WTC11 (cell line): ENCODE measurements at regions not wholly inside any gene's neighbourhood (a gene's known extent, or its start where the extent isn't known, plus 50 kb on each side); places are given as distances from the start of the nearest gene placed in this dataset.
A peak's percentile ranks its signal among the peaks of the same experiment; 100 is the strongest.
"Not testable (repeated sequence)": the region's sequence is repeated elsewhere in the genome, so short reads cannot be mapped to it uniquely, and the experiment has no call there.

Experiments used
- ATAC-seq: fragments of 200-7000 bp; cut with Tn5 transposase; 2 replicates; pipeline ENCODE4 v1.10.0; 2021; ENCODE audit warnings: mild to moderate bottlenecking, moderate library complexity
- CTCF ChIA-PET: fragments of 300-600 bp; sonication (Branson Sonifier 250); formaldehyde crosslinking; loops from one replicate; lab custom pipeline; 2021; ENCODE audit warnings: antibody characterized with exemption; lab: Charles Lee
- POLR2A ChIA-PET: fragments of 350-600 bp; sonication (Branson Sonifier 250); formaldehyde crosslinking; loops from one replicate; lab custom pipeline; 2021; ENCODE audit warnings: antibody characterized with exemption; lab: Charles Lee
- DNase-seq: peaks from one replicate; pipeline ENCODE4 v3.0.0; 2021; ENCODE audit warnings: low spot score
- H3K27ac Mint-ChIP-seq: 2 replicates; pipeline ENCODE4 v1.8.0; 2021; ENCODE audit warnings: mixed read lengths
- H3K27me3 Mint-ChIP-seq: 2 replicates; pipeline ENCODE4 v1.8.0; 2021; ENCODE audit warnings: low read depth, mild to moderate bottlenecking, moderate library complexity, mixed read lengths
- H3K36me3 Mint-ChIP-seq: 2 replicates; pipeline ENCODE4 v1.8.0; 2021; ENCODE audit warnings: mixed read lengths
- H3K4me1 Mint-ChIP-seq: 2 replicates; pipeline ENCODE4 v1.8.0; 2022; ENCODE audit warnings: mixed read lengths
- H3K4me3 Mint-ChIP-seq: 2 replicates; pipeline ENCODE4 v1.8.0; 2021; ENCODE audit warnings: mild to moderate bottlenecking, moderate library complexity, mixed read lengths
- H3K9me3 Mint-ChIP-seq: 2 replicates; pipeline ENCODE4 v1.8.0; 2021; ENCODE audit warnings: mixed read lengths
- ATF1 ChIP-seq: sonication (generic); formaldehyde crosslinking; IDR thresholded peaks from 2 replicates; pipeline ENCODE4 v1.8.1; 2023; ENCODE audit warnings: mild to moderate bottlenecking, moderate library complexity, missing genetic modification reagents
- CREB1 ChIP-seq: sonication (generic); formaldehyde crosslinking; IDR thresholded peaks from 2 replicates; pipeline ENCODE4 v1.8.0; 2023; ENCODE audit warnings: mild to moderate bottlenecking, missing genetic modification reagents
- CREM ChIP-seq: sonication (generic); formaldehyde crosslinking; IDR thresholded peaks from 2 replicates; pipeline ENCODE4 v1.8.1; 2022; ENCODE audit warnings: mild to moderate bottlenecking, missing genetic modification reagents, moderate library complexity
- EMX1 ChIP-seq: fragments of 250-450 bp; sonication (Bioruptor Pico); IDR thresholded peaks from 2 replicates; pipeline ENCODE4 v1.8.0; 2021; ENCODE audit warnings: mild to moderate bottlenecking
- FOXP4 ChIP-seq: sonication (generic); formaldehyde crosslinking; IDR thresholded peaks from 2 replicates; pipeline ENCODE4 v1.8.0; 2022; ENCODE audit warnings: mild to moderate bottlenecking, missing genetic modification reagents
- NR3C1 ChIP-seq: sonication (generic); formaldehyde crosslinking; conservative IDR thresholded peaks from 2 replicates; pipeline ENCODE4 v1.8.1; 2023; ENCODE audit warnings: low read depth, mild to moderate bottlenecking, missing genetic modification reagents
- PREB ChIP-seq: sonication (generic); formaldehyde crosslinking; IDR thresholded peaks from 2 replicates; pipeline ENCODE4 v1.8.1; 2022; ENCODE audit warnings: mild to moderate bottlenecking, missing genetic modification reagents, moderate library complexity, borderline replicate concordance
- SOX15 ChIP-seq: fragments of 250-450 bp; sonication (Bioruptor Pico); IDR thresholded peaks from 2 replicates; pipeline ENCODE4 v1.9.0; 2021; ENCODE audit warnings: mild to moderate bottlenecking
- TEAD1 ChIP-seq: sonication (generic); formaldehyde crosslinking; IDR thresholded peaks from 2 replicates; pipeline ENCODE4 v1.8.0; 2022; ENCODE audit warnings: mild to moderate bottlenecking, missing genetic modification reagents
- ZNF121 ChIP-seq: sonication (generic); formaldehyde crosslinking; IDR thresholded peaks from 2 replicates; pipeline ENCODE4 v1.8.0; 2023; ENCODE audit warnings: missing genetic modification reagents
- ZNF532 ChIP-seq: fragments of 250-450 bp; sonication (Bioruptor Pico); IDR thresholded peaks from 2 replicates; pipeline ENCODE4 v1.9.0; 2021; ENCODE audit warnings: mild to moderate bottlenecking, borderline replicate concordance
- TF ChIP-seq, protein P1 (sequence below): sonication (generic); formaldehyde crosslinking; IDR thresholded peaks from 2 replicates; pipeline ENCODE4 v1.8.0; 2023; ENCODE audit warnings: mild to moderate bottlenecking, missing genetic modification reagents
- TF ChIP-seq, protein P2 (sequence below): sonication (generic); formaldehyde crosslinking; IDR thresholded peaks from 2 replicates; pipeline ENCODE4 v1.8.1; 2023; ENCODE audit warnings: mild to moderate bottlenecking, missing genetic modification reagents

- H3K27ac Mint-ChIP-seq = no peak overlapping the region
- H3K9me3 Mint-ChIP-seq = peaks cover 3% of the 10 kb centered on the region; the same call in 1 of the 2 replicates
- H3K36me3 Mint-ChIP-seq = no peaks in the 10 kb centered on the region; the same call in 1 of the 2 replicates
- ChIA-PET POLR2A (no interaction called here), CTCF (no interaction called here)
- TF ChIP-seq CREM (CRISPR knock-in tag) (no peak), SOX15 (CRISPR knock-in tag) (no peak), CREB1 (CRISPR knock-in tag) (no peak), EMX1 (CRISPR knock-in tag) (no peak), ZNF121 (CRISPR knock-in tag) (no peak)
- TF ChIP-seq, protein P1, sequence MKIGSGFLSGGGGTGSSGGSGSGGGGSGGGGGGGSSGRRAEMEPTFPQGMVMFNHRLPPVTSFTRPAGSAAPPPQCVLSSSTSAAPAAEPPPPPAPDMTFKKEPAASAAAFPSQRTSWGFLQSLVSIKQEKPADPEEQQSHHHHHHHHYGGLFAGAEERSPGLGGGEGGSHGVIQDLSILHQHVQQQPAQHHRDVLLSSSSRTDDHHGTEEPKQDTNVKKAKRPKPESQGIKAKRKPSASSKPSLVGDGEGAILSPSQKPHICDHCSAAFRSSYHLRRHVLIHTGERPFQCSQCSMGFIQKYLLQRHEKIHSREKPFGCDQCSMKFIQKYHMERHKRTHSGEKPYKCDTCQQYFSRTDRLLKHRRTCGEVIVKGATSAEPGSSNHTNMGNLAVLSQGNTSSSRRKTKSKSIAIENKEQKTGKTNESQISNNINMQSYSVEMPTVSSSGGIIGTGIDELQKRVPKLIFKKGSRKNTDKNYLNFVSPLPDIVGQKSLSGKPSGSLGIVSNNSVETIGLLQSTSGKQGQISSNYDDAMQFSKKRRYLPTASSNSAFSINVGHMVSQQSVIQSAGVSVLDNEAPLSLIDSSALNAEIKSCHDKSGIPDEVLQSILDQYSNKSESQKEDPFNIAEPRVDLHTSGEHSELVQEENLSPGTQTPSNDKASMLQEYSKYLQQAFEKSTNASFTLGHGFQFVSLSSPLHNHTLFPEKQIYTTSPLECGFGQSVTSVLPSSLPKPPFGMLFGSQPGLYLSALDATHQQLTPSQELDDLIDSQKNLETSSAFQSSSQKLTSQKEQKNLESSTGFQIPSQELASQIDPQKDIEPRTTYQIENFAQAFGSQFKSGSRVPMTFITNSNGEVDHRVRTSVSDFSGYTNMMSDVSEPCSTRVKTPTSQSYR (CRISPR knock-in tag) = no peak
- H3K4me3 Mint-ChIP-seq = no peak overlapping the region
- DNase-seq (no peak), ATAC-seq (no peak)
- H3K4me1 Mint-ChIP-seq = peaks cover 14% of the 10 kb centered on the region
- H3K27me3 Mint-ChIP-seq = peaks cover 64% of the 10 kb centered on the region
These were observed 373.6 kb upstream of the GHITM start for GRCh38 chr10:83765731-83766130.

DNA sequence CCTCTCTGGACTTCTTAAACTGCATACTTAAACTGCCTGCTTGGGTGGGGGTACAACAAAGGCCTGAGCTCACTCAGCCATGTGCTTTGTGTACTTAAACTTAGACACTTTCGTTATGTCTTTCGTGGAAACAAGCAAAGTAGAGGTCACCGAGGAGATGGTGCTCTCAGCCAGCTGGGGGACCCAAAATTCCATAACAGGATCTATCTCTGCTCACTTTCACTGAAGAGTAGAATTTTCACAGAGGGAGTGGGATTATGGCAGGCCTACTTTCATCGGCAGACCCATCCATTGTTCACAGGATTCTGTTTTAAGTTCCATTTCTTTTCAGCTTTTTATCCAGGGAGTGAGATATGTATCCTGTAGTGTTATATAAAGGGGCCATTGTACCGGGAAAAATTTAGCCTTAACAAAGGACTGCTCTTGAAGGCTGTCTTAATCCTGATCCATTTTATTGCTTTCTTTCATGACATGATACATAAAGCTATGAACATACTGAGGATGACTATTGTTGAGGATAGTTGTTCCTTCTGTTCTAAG is 370.0 kb upstream of the GHITM start:
- DNase-seq = no peak
- ATAC-seq = no peak
- peaks cover 11% of the 10 kb centered on the region for H3K9me3 Mint-ChIP-seq

GRCh38 chr10:83786701-83787100 is 352.6 kb upstream of the GHITM start:
- Mint-ChIP-seq H3K4me3 (peak overlapping the region; percentile 78), H3K4me1 (peaks cover 14% of the 10 kb centered on the region), H3K27me3 (peaks cover 13% of the 10 kb centered on the region), H3K36me3 (peaks cover 10% of the 10 kb centered on the region), H3K9me3 (peaks cover 13% of the 10 kb centered on the region), H3K27ac (peak overlapping the region; percentile 83; the same call in 1 of the 2 replicates)
- POLR2A ChIA-PET, CTCF ChIA-PET, DNase-seq, ATAC-seq: not testable (repeated sequence)

More for the DNA sequence above, 370.0 kb upstream of the GHITM start:
- TF ChIP-seq, protein P2, sequence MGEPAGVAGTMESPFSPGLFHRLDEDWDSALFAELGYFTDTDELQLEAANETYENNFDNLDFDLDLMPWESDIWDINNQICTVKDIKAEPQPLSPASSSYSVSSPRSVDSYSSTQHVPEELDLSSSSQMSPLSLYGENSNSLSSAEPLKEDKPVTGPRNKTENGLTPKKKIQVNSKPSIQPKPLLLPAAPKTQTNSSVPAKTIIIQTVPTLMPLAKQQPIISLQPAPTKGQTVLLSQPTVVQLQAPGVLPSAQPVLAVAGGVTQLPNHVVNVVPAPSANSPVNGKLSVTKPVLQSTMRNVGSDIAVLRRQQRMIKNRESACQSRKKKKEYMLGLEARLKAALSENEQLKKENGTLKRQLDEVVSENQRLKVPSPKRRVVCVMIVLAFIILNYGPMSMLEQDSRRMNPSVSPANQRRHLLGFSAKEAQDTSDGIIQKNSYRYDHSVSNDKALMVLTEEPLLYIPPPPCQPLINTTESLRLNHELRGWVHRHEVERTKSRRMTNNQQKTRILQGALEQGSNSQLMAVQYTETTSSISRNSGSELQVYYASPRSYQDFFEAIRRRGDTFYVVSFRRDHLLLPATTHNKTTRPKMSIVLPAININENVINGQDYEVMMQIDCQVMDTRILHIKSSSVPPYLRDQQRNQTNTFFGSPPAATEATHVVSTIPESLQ (CRISPR knock-in tag) = no peak
- POLR2A ChIA-PET = no interaction called here
- no peak overlapping the region for H3K27ac Mint-ChIP-seq
- H3K4me1 Mint-ChIP-seq = peaks cover 12% of the 10 kb centered on the region
- CTCF ChIA-PET = interaction anchor here (1.2 kb wide), 1 partner anchor 257 kb away, joined by 8 read pairs; no protein-coding TSS in a partner anchor
- peaks cover 57% of the 10 kb centered on the region for H3K27me3 Mint-ChIP-seq
- no peak overlapping the region for H3K4me3 Mint-ChIP-seq
- no peaks in the 10 kb centered on the region for H3K36me3 Mint-ChIP-seq

GRCh38 chr10:83801983-83802382 is 337.3 kb upstream of the GHITM start:
- DNase-seq (no peak), ATAC-seq (peak; percentile 69)
- no peak for TF ChIP-seq PREB (CRISPR knock-in tag)
- no peaks in the 10 kb centered on the region for H3K27me3 Mint-ChIP-seq
- H3K36me3 Mint-ChIP-seq = no peaks in the 10 kb centered on the region
- no peaks in the 10 kb centered on the region for H3K4me1 Mint-ChIP-seq
- no peak overlapping the region for H3K27ac Mint-ChIP-seq
- H3K9me3 Mint-ChIP-seq = no peaks in the 10 kb centered on the region; the same call in 1 of the 2 replicates
- ChIA-PET POLR2A (no interaction called here), CTCF (interaction anchor here (0.6 to 1.3 kb wide), 5 partner anchors 12 to 224 kb away, joined by 3 to 6 read pairs (median 3); no protein-coding TSS in a partner anchor)
- no peak overlapping the region for H3K4me3 Mint-ChIP-seq

DNA sequence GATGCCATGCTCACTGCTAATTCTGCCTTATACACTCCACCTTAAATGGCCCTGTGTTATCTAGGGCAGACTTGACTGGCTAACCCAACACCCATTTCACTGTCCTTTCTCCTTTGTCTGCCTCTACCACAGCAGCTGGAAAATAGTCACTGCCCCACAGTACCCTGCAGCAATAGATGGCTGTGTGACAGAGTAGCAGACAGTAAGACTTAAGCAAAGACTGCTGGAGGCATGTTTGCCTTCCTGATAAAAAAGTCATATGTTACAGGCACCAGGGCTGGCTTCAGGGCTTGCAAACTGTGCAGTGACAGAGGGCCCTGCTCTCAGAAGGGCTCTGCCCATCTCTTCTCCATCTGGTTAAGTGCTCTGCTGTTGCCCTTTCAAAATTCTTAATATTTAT is 332.6 kb upstream of the GHITM start:
- ChIA-PET CTCF (no interaction called here), POLR2A (no interaction called here)
- ATAC-seq (no peak), DNase-seq (no peak)
- Mint-ChIP-seq H3K4me3 (no peak overlapping the region), H3K27me3 (no peaks in the 10 kb centered on the region), H3K4me1 (no peaks in the 10 kb centered on the region), H3K9me3 (no peaks in the 10 kb centered on the region; the same call in 1 of the 2 replicates), H3K27ac (no peak overlapping the region), H3K36me3 (no peaks in the 10 kb centered on the region)
- no peak for TF ChIP-seq TEAD1 (CRISPR knock-in tag)
- no peak for TF ChIP-seq ZNF532 (CRISPR knock-in tag)
- no peak for TF ChIP-seq FOXP4 (CRISPR knock-in tag)
- TF ChIP-seq ATF1 (CRISPR knock-in tag) = no peak
- TF ChIP-seq NR3C1 (CRISPR knock-in tag) = no peak
